ENCODE measurements at regions not wholly inside any gene's neighbourhood (a gene's known extent, or its start where the extent isn't known, plus 50 kb on each side); places are given as distances from the start of the nearest gene placed in this dataset.

DNA sequence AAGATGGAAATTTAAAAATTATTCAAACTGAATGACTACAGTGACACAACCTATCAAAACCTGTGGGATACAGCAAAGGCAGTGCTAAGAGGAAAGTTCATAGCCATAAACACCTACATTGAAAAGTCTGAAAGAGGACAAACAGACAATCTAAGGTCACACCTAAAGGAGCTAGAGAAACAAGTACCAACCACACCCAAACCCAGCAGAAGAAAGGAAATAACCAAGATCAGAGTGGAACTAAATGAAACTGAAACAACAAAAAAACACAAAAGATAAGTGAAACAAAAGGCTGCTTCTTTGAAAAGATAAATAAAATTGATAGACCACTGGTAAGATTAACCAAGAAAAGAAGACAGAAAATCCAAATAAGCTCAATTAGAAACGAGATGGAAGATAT lies 247.2 kb upstream of the ZNF804A start:
- Histone ChIP-seq H2AFZ (ENCODE audit: low read length) (no peak overlapping the region), H3K36me3 (ENCODE audit: insufficient read depth, low read length) (no peaks in the 10 kb centered on the region), H3K27me3 (ENCODE audit: insufficient read depth, low read length) (no peaks in the 10 kb centered on the region), H4K20me1 (ENCODE audit: insufficient read depth, low read length) (no peaks in the 10 kb centered on the region), H3K9me3 (ENCODE audit: low read depth, low read length) (no peaks in the 10 kb centered on the region), H3K4me2 (ENCODE audit: insufficient read depth, low read length) (no peak overlapping the region), H3K27ac (ENCODE audit: low read depth, low read length) (no peak overlapping the region), H3K79me2 (ENCODE audit: insufficient read depth, low read length) (no peaks in the 10 kb centered on the region), H3K4me3 (ENCODE audit: insufficient read depth, low read length) (no peak overlapping the region), H3K4me1 (ENCODE audit: insufficient read depth, low read length) (no peaks in the 10 kb centered on the region)
- TF ChIP-seq CTCF (IDR thresholded peaks at IDR 0.05; ENCODE audit: extremely low read depth, low read depth, low read length) = no peak
- no peak for DNase-seq (ENCODE audit: insufficient read length, low spot score, missing footprints)

GRCh38 chr2:184357033-184357432 lies 241.3 kb upstream of the ZNF804A start:
- no peaks in the 10 kb centered on the region for H3K27me3 ChIP-seq (ENCODE audit: insufficient read depth, low read length)
- H3K36me3 ChIP-seq (ENCODE audit: insufficient read depth, low read length) = no peaks in the 10 kb centered on the region
- H3K4me1 ChIP-seq (ENCODE audit: insufficient read depth, low read length) = no peaks in the 10 kb centered on the region
- H2AFZ ChIP-seq (ENCODE audit: low read length) = no peak overlapping the region
- no peak overlapping the region for H3K27ac ChIP-seq (ENCODE audit: low read depth, low read length)
- no peaks in the 10 kb centered on the region for H3K79me2 ChIP-seq (ENCODE audit: insufficient read depth, low read length)
- H3K4me2 ChIP-seq (ENCODE audit: insufficient read depth, low read length) = no peak overlapping the region
- H3K4me3 ChIP-seq (ENCODE audit: insufficient read depth, low read length) = no peak overlapping the region
- no peaks in the 10 kb centered on the region for H3K9me3 ChIP-seq (ENCODE audit: low read depth, low read length)
- no peak for TF ChIP-seq CTCF (IDR thresholded peaks at IDR 0.05; ENCODE audit: extremely low read depth, low read depth, low read length)
- no peak for DNase-seq (ENCODE audit: insufficient read length, low spot score, missing footprints)
- H4K20me1 ChIP-seq (ENCODE audit: insufficient read depth, low read length) = no peaks in the 10 kb centered on the region

GRCh38 chr2:184359379-184359778 lies 238.9 kb upstream of the ZNF804A start:
- Histone ChIP-seq H3K4me2 (ENCODE audit: insufficient read depth, low read length) (no peak overlapping the region), H4K20me1 (ENCODE audit: insufficient read depth, low read length) (no peaks in the 10 kb centered on the region), H3K27ac (ENCODE audit: low read depth, low read length) (no peak overlapping the region), H3K4me1 (ENCODE audit: insufficient read depth, low read length) (no peaks in the 10 kb centered on the region), H3K79me2 (ENCODE audit: insufficient read depth, low read length) (no peaks in the 10 kb centered on the region), H3K9me3 (ENCODE audit: low read depth, low read length) (no peaks in the 10 kb centered on the region), H3K36me3 (ENCODE audit: insufficient read depth, low read length) (no peaks in the 10 kb centered on the region), H3K4me3 (ENCODE audit: insufficient read depth, low read length) (no peak overlapping the region), H2AFZ (ENCODE audit: low read length) (no peak overlapping the region), H3K27me3 (ENCODE audit: insufficient read depth, low read length) (no peaks in the 10 kb centered on the region)
- TF ChIP-seq CTCF (IDR thresholded peaks at IDR 0.05; ENCODE audit: extremely low read depth, low read depth, low read length) = no peak
- DNase-seq (ENCODE audit: insufficient read length, low spot score, missing footprints) = no peak

- H3K4me2 ChIP-seq (ENCODE audit: insufficient read depth, low read length) = no peak overlapping the region
- TF ChIP-seq CTCF (IDR thresholded peaks at IDR 0.05; ENCODE audit: extremely low read depth, low read depth, low read length) = no peak
These were observed 235.1 kb upstream of the ZNF804A start for GRCh38 chr2:184363213-184363612.

More at GRCh38 chr2:184363213-184363612, 235.1 kb upstream of the ZNF804A start:
- Histone ChIP-seq H3K9me3 (ENCODE audit: low read depth, low read length) (no peaks in the 10 kb centered on the region), H3K27ac (ENCODE audit: low read depth, low read length) (no peak overlapping the region), H3K79me2 (ENCODE audit: insufficient read depth, low read length) (no peaks in the 10 kb centered on the region), H4K20me1 (ENCODE audit: insufficient read depth, low read length) (no peaks in the 10 kb centered on the region), H2AFZ (ENCODE audit: low read length) (no peak overlapping the region), H3K36me3 (ENCODE audit: insufficient read depth, low read length) (no peaks in the 10 kb centered on the region), H3K4me3 (ENCODE audit: insufficient read depth, low read length) (no peak overlapping the region), H3K27me3 (ENCODE audit: insufficient read depth, low read length) (no peaks in the 10 kb centered on the region), H3K4me1 (ENCODE audit: insufficient read depth, low read length) (no peaks in the 10 kb centered on the region)
- no peak for DNase-seq (ENCODE audit: insufficient read length, low spot score, missing footprints)

All from osteoblast (primary cell).